Activated CD4-positive, alpha-beta T cell treated with anti-CD3 and anti-CD28 coated beads for 48 hours (primary cell): ENCODE measurements at regions not wholly inside any gene's neighbourhood (a gene's known extent, or its start where the extent isn't known, plus 50 kb on each side); places are given as distances from the start of the nearest gene placed in this dataset.
"Not testable (repeated sequence)": the region's sequence is repeated elsewhere in the genome, so short reads cannot be mapped to it uniquely, and the experiment has no call there.

Source experiments
- DNase-seq: peaks from one replicate; pipeline ENCODE4 v3.0.0-alpha.2; 2020

- no peak for DNase-seq
These were observed 142.4 kb downstream of the NDUFA10 start for GRCh38 chr2:239882781-239883180.

- DNase-seq: peak; percentile 71
These were observed 142.8 kb downstream of the NDUFA10 start for GRCh38 chr2:239882331-239882732.

DNA sequence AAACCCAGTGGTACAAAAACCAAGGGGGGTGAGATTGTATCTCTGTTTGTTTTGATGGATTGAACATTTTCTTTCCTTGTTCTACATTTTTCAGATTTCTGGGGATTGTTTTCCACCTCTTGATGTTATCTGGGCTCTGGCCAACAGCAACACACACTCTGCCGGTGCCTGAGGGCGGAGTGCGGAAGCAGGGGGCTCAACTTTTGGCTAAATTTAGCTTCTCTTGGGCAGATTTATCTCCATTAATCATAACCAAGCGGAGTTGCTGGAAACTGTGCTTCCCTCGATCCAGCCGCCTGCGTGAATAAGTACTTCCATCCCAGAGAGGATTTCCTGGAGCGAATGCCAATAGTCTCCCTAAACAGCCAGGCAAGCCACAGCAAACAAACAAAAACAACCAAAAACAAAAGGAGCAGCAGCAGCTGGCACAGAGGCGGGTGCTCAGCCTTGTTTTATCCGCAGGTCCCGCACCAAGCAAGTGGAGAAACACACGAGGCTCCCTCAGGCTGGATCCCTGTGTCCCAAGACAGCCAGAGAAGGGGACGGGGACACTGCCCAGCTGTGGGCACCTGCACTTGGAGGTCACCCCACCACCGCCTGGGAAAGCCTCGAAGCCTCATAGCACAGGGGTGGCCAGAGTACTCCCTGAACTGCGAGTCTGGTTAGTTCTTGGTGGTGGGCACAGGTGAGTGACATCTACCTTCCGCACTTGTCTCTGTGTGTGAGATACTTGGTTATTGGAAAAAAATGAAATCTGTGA lies 143.4 kb downstream of the NDUFA10 start:
- no peak for DNase-seq

DNA sequence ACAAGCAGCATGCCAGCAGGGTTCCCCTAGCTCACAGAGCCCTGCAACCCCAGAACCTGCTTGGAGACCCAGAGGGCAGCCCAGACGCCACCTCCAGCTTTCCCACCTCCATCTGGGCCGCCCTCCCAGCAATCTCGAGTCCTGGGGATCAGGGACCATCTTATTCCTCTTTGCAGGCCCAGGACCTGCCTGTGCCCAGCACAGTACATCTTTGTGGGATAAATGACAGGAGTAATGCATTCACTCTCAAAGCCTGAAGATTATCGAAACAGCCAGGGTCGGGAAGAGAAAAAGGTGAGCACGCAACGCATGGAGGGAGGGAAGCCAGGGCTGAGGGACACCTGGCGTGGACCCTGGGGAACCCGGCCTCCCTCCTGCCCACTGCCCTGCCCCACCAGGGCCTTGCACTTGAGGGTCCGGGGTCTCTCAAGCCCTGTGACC lies 144.1 kb downstream of the NDUFA10 start:
- no peak for DNase-seq

DNA sequence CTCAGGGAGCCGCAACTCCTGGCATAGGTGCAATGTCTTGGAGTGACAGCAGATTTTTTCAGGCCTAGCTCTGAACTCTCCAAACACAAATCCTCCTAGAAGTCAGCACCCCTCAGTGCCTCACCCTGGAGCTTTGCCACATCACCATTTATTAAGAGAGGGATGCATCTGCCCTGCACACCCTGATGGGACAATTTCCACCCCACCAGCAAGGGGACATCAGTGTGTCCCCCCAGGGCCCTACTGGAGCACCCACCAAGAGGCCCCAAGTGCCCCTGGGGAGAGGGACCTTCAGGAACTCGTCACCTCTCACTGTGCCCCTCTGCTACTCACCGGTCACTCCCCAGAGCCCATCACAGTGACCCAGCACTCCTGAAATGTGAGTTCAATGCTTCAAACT lies 144.7 kb downstream of the NDUFA10 start:
- DNase-seq: no peak

GRCh38 chr2:239879423-239880084 lies 145.6 kb downstream of the NDUFA10 start:
- DNase-seq: no peak

- DNase-seq: no peak
These were observed 146.5 kb downstream of the NDUFA10 start for GRCh38 chr2:239878686-239879085.

GRCh38 chr2:239876948-239877289 lies 148.2 kb downstream of the NDUFA10 start:
- no peak for DNase-seq

- DNase-seq: no peak
These were observed 148.7 kb downstream of the NDUFA10 start for GRCh38 chr2:239876271-239876947.

- no peak for DNase-seq
These were observed 150.3 kb downstream of the NDUFA10 start for GRCh38 chr2:239874636-239875356.

DNA sequence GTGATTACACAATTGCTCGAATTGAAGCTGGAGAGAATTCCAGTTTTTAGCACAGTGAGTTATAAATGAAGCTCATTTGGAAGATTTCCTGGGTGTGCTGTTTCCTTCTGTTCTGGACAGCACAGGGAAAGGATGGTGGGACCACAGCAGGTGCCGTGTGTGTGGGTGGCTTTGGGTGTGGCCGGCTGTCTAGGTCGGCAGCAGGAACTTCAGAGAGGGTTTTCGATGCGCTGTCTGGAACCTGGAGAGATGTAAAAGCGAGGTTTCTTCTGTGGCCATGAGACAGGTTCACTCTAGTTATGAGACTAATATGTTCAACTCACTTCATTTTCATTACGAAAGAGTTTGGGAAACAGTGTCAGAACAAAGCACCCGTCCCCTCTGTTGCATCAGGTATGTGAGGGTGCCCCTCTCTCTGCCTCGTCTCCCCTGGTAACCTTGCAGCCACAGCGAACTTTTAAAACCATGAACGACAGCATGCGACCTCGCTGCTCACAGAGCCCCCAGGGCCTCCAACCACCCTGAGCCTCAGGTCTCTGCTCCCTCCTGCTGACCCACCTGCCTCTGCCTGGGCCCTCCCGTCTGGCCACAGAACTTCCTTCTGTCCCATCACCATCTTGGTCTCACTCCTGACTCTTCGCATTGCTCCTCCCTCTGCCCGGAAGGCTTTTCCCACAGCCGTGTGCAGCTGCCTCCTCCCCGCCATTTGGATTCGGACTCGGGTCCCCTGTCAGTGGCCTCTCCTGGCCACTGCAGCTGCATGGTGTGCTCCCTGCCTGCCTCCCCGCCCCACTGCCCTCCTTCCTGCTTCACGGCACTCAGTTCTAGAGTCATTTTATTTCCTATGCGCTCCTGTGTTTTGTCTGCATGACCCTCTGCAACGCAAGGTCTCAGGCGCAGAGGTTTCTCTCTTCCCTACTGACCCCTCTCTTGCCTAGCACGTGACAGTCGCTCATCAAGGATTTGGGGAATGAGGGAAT lies 151.2 kb downstream of the NDUFA10 start:
- DNase-seq: peak; percentile 31

DNA sequence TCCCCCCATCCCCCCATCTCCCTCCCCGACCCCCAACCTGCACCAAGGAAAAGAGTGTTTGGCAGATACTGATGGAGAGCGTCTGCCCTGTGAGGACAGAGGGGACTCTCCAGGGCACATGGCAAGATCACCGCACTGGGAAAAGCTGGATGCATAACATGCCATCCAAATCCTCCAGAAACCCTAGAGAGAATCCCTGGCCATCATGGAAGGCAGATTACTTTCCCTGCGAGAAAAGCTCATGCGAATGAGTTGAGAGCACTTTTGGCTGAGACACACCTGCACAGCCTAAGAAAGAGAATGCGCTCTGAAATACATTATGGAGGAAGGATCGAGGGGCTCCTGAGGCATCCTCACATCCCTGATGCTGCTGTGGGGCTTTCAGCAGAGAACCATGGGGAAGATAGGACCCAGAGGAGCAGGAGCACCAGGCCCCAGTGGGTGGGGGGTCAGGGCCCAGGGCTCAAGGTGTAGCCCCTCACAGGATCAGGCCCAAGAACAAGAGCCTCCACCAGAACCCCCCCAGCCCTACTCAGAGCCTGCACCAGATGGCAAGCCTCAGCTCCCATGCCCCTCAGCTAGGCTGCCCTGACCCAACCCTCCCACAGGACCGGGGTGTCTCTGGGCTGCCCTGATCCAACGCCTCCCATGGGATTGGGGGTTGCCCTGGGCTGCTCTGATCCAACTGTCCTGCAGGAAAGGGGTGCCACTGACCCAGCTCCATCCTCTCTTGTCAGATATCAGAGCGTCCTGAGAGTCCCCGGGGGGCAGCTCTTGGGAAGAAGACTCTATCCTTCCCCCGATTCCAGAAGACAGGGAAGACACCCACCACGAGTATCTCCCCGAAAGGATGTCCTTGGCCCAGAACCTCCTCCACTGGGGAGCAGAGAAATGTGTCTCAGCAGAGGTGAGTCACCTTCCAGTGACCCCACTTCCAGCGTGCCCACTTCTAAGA lies 153.4 kb downstream of the NDUFA10 start:
- no peak for DNase-seq

DNA sequence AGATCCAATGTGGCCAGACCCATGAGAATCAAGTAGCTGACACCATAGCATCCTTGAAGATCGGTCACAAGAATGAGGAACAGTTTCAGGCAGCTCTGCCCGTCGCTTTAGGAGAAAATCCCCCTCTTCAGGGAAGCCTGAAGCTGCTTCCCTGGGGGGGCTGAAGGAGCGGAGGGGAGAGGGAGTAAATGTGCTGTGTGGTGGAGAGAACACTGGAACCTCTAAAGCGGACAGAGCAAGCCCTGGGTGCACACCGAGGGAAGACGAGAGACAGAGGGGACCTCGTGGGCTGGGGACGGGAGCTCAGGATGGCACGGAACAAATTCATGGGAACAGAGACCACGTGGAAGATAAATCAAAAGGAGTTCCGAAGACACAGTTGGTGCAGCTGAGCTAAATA lies 154.3 kb downstream of the NDUFA10 start:
- DNase-seq: no peak

DNA sequence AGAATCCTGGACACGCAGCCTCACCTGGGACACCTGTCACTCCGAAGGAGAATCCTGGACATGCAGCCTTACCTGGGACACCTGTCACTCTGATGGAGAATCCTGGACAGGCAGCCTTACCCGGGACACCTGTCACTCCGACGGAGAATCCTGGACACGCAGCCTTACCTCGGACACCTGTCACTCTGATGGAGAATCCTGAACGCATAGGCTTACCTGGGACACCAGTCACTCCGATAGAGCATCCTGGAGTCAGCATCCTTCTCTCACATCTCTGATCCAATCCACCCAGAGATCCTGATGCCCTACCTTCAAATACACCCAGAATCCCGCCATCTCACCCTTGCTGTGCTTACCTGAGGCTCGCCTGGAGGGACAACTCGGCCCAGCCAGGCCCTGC lies 154.9 kb downstream of the NDUFA10 start:
- DNase-seq: no peak

GRCh38 chr2:239869272-239870155 lies 155.6 kb downstream of the NDUFA10 start:
- no peak for DNase-seq

DNA sequence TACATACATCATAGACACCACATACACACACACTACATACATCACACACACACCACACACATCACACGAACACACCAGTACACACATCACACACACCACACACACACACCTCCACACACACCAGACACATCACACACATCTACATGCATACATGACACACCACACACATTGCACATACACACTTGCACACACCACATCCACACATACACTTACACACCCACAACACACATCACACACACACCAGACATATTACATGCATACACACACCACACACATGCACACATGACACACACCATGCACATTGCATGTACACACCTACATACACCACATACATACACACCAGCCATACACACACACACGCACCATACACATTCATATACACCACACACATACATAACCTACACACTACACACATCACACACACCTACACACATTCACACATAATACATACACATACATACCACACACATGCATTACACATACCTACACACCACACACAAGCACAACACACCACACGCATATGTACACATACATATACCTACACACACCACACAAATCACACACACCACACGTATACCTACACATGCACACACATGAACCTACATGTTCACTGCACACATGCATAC lies 156.5 kb downstream of the NDUFA10 start:
- no peak for DNase-seq

- DNase-seq: no peak
These were observed 158.4 kb downstream of the NDUFA10 start for GRCh38 chr2:239866778-239867177.

DNA sequence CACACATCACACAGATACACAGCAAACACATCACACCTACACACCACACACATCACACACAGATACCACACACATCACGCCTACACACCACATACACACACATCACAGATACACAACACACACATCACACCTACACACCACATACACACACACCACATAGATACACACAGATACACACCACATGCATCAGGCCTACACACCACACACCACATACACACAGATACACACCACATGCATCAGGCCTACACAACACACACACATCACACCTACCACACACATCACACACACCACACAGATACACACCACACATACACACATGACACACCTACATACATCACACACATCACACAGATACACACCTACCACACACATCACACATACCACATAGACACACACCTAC lies 158.8 kb downstream of the NDUFA10 start:
- DNase-seq: no peak

- not testable (repeated sequence) for DNase-seq
These were observed 159.3 kb downstream of the NDUFA10 start for GRCh38 chr2:239865856-239866255.
